A673 (cell line): ENCODE measurements at regions not wholly inside any gene's neighbourhood (a gene's known extent, or its start where the extent isn't known, plus 50 kb on each side); places are given as distances from the start of the nearest gene placed in this dataset.

Source experiments
- EZH2 ChIP-seq: fragments of 200-600 bp; sonication (generic); IDR thresholded peaks from 2 replicates; pipeline ENCODE4 v1.6.1; 2017; ENCODE audit warnings: borderline replicate concordance, low read depth, mild to moderate bottlenecking, mixed read lengths, antibody characterized with exemption, low read length; ENCODE audit not compliant: poor library complexity, severe bottlenecking
- TF ChIP-seq, protein P1 (sequence below): fragments of 300-800, 200-600 bp; sonication (generic); conservative IDR thresholded peaks from 2 replicates; pipeline ENCODE4 v1.5.1; 2017; ENCODE audit warnings: low read depth, mild to moderate bottlenecking, antibody characterized with exemption, low read length, moderate library complexity, mixed read lengths

DNA sequence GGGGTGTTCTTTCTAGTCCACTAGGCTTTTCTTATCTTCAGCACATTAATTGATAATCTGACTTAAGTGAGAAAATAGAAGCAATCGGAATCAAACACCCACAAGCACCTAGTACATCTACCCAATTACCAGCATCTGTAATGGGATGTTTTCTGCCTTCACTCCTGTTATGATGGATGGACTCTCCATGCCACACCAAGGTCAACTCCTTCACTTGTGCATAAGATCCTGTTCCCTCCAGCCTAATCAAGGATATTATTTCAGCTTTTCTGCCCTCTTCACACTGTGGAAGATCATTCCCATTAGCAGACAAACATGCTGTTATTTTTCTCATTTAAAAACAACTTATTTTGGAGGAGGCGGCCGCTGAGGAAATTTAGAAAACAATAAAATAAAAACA lies 162.0 kb upstream of the EDIL3 start:
- TF ChIP-seq, protein P1, sequence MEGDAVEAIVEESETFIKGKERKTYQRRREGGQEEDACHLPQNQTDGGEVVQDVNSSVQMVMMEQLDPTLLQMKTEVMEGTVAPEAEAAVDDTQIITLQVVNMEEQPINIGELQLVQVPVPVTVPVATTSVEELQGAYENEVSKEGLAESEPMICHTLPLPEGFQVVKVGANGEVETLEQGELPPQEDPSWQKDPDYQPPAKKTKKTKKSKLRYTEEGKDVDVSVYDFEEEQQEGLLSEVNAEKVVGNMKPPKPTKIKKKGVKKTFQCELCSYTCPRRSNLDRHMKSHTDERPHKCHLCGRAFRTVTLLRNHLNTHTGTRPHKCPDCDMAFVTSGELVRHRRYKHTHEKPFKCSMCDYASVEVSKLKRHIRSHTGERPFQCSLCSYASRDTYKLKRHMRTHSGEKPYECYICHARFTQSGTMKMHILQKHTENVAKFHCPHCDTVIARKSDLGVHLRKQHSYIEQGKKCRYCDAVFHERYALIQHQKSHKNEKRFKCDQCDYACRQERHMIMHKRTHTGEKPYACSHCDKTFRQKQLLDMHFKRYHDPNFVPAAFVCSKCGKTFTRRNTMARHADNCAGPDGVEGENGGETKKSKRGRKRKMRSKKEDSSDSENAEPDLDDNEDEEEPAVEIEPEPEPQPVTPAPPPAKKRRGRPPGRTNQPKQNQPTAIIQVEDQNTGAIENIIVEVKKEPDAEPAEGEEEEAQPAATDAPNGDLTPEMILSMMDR = no peak
- TF ChIP-seq EZH2 = no peak
